H1 (cell line): ENCODE measurements at regions not wholly inside any gene's neighbourhood (a gene's known extent, or its start where the extent isn't known, plus 50 kb on each side); places are given as distances from the start of the nearest gene placed in this dataset.

ENCODE experiments used
- CTCF ChIP-seq, 3 experiments: IDR thresholded peaks; 1 replicate in 2 of 3; 2 replicates in 1 of 3; pipeline versions ENCODE4 v1.5.1 to v1.6.1; 2011; ENCODE audit warnings: low read length in 3 of 3, mild to moderate bottlenecking in 3 of 3, inconsistent platforms in 2 of 3, low read depth in 1 of 3, moderate library complexity in 1 of 3; ENCODE audit not compliant: insufficient read depth in 1 of 3; ENCODE audit errors: control extremely low read depth in 1 of 3
- EZH2 ChIP-seq: fragments of 200-600 bp; sonication (generic); IDR thresholded peaks from 2 replicates; pipeline ENCODE4 v1.7.1; 2012; ENCODE audit warnings: low read depth, mild to moderate bottlenecking, moderate library complexity, low read length, inconsistent platforms; ENCODE audit not compliant: severe bottlenecking
- GABPA ChIP-seq: IDR thresholded peaks from 2 replicates; pipeline ENCODE4 v1.6.1; 2011; ENCODE audit warnings: mild to moderate bottlenecking, low read length, moderate library complexity, borderline replicate concordance; ENCODE audit not compliant: insufficient read depth
- JUND ChIP-seq: IDR thresholded peaks from 2 replicates; pipeline ENCODE4 v1.6.1; 2011; ENCODE audit warnings: mild to moderate bottlenecking, improper control_type of control experiment, low read length
- MAX ChIP-seq: IDR thresholded peaks from 2 replicates; pipeline ENCODE4 v1.6.1; 2012; ENCODE audit warnings: inconsistent platforms
- PHF8 ChIP-seq: fragments of 200-600 bp; sonication (generic); conservative IDR thresholded peaks from 2 replicates; pipeline ENCODE4 v1.7.1; 2012; ENCODE audit warnings: low read depth, mild to moderate bottlenecking, inconsistent platforms, low read length, moderate library complexity
- POLR2A ChIP-seq, 2 experiments: IDR thresholded peaks; 1 replicate in 1 of 2; 2 replicates in 1 of 2; pipeline ENCODE4 v1.6.1; 2011; ENCODE audit warnings: low read depth in 2 of 2, low read length in 2 of 2, mild to moderate bottlenecking in 2 of 2; ENCODE audit errors: control extremely low read depth in 1 of 2
- RNF2 ChIP-seq: fragments of 200-900, 300-1000 bp; sonication (generic); IDR thresholded peaks from 2 replicates; pipeline ENCODE4 v1.7.1; 2016; ENCODE audit warnings: borderline replicate concordance, low read depth, mild to moderate bottlenecking, antibody characterized with exemption, low read length; ENCODE audit not compliant: poor library complexity, severe bottlenecking; ENCODE audit errors: missing control alignments
- SP2 ChIP-seq: IDR thresholded peaks from 2 replicates; pipeline ENCODE4 v1.6.1; 2012; ENCODE audit warnings: mild to moderate bottlenecking, low read length, inconsistent platforms
- SRF ChIP-seq: IDR thresholded peaks from 2 replicates; pipeline ENCODE4 v1.6.1; 2011; ENCODE audit warnings: mild to moderate bottlenecking, low read depth, low read length, moderate library complexity

GRCh38 chr7:131173145-131173890 is 154.4 kb upstream of the MKLN1 start:
- no peak for TF ChIP-seq SP2
- TF ChIP-seq MAX, result no peak
- TF ChIP-seq POLR2A (IDR thresholded peaks at IDR 0.05; ENCODE audit: control extremely low read depth in 1 of 2, low read depth in 2 of 2, low read length in 2 of 2), result no peak
- TF ChIP-seq CTCF (IDR thresholded peaks at IDR 0.05; ENCODE audit: control extremely low read depth in 1 of 3, insufficient read depth in 1 of 3, low read depth in 1 of 3, low read length in 3 of 3), result no peak
- no peak for TF ChIP-seq GABPA
- TF ChIP-seq RNF2, result no peak
- no peak for TF ChIP-seq SRF
- no peak for TF ChIP-seq EZH2
- no peak for TF ChIP-seq PHF8
- no peak for TF ChIP-seq JUND
